ENCODE measurements at regions not wholly inside any gene's neighbourhood (a gene's known extent, or its start where the extent isn't known, plus 50 kb on each side); places are given as distances from the start of the nearest gene placed in this dataset.

DNA sequence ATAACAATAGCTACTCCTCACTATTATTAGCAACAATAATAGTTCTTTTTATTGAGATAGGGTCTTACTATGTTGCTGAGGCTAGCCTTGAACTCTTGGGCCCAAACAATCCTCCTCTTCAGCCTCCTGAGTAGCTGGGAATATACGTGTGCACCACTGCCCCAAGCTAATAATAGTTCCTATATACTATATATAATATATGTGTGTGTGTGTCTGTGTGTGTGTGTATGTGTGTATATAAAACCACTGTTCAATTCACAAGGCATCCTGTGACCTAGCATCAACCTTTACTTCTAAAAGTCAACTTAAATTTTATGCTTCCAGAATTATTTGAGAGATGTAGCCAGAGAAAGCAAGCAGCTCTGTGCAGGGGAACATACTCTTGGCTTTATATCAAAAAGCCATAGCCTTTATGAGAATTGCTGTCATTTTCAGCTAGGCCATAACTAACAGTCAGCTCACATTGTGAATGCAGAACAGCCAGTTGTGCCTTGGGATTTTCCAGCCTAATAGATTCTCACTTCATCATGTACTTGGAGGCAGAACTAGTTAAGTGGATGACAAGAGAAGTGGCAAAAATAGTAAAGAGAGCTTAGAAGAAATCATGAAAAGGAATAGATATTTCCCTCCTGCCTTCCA is 665.5 kb downstream of the NYAP2 start:
- no peak overlapping the region for H2AFZ ChIP-seq (ENCODE audit: low read depth, low read length)
- no peak overlapping the region for H3K4me3 ChIP-seq (ENCODE audit: low read depth in 1 of 2, low read length in 2 of 2)
- no peak for ATAC-seq (ENCODE audit: insufficient read depth, low read depth)
- DNase-seq: no peak
- H3K27ac ChIP-seq (ENCODE audit: low read length): no peak overlapping the region
- H3K27me3 ChIP-seq (ENCODE audit: insufficient read depth, low read length, poor library complexity): no peaks in the 10 kb centered on the region
- TF ChIP-seq, protein P1, sequence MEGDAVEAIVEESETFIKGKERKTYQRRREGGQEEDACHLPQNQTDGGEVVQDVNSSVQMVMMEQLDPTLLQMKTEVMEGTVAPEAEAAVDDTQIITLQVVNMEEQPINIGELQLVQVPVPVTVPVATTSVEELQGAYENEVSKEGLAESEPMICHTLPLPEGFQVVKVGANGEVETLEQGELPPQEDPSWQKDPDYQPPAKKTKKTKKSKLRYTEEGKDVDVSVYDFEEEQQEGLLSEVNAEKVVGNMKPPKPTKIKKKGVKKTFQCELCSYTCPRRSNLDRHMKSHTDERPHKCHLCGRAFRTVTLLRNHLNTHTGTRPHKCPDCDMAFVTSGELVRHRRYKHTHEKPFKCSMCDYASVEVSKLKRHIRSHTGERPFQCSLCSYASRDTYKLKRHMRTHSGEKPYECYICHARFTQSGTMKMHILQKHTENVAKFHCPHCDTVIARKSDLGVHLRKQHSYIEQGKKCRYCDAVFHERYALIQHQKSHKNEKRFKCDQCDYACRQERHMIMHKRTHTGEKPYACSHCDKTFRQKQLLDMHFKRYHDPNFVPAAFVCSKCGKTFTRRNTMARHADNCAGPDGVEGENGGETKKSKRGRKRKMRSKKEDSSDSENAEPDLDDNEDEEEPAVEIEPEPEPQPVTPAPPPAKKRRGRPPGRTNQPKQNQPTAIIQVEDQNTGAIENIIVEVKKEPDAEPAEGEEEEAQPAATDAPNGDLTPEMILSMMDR (IDR thresholded peaks at IDR 0.05; ENCODE audit: borderline replicate concordance, extremely low read depth, low read length, poor library complexity, severe bottlenecking): no peak
- TF ChIP-seq EZH2 (IDR thresholded peaks at IDR 0.05; ENCODE audit: borderline replicate concordance, low read depth, low read length, severe bottlenecking): no peak
- no peaks in the 10 kb centered on the region for H3K4me1 ChIP-seq (ENCODE audit: insufficient read depth, low read length)
- no peak overlapping the region for H3K9ac ChIP-seq (ENCODE audit: low read depth, low read length)
- no peaks in the 10 kb centered on the region for H4K20me1 ChIP-seq (ENCODE audit: insufficient read depth, low read length)
- no peak overlapping the region for H3K4me2 ChIP-seq (ENCODE audit: insufficient read depth, low read length)
- H3K79me2 ChIP-seq (ENCODE audit: insufficient read depth, low read length): no peaks in the 10 kb centered on the region
- no peaks in the 10 kb centered on the region for H3K9me3 ChIP-seq (ENCODE audit: insufficient read depth, low read length, severe bottlenecking)
- H3K36me3 ChIP-seq (ENCODE audit: insufficient read depth, low read length): no peaks in the 10 kb centered on the region

DNA sequence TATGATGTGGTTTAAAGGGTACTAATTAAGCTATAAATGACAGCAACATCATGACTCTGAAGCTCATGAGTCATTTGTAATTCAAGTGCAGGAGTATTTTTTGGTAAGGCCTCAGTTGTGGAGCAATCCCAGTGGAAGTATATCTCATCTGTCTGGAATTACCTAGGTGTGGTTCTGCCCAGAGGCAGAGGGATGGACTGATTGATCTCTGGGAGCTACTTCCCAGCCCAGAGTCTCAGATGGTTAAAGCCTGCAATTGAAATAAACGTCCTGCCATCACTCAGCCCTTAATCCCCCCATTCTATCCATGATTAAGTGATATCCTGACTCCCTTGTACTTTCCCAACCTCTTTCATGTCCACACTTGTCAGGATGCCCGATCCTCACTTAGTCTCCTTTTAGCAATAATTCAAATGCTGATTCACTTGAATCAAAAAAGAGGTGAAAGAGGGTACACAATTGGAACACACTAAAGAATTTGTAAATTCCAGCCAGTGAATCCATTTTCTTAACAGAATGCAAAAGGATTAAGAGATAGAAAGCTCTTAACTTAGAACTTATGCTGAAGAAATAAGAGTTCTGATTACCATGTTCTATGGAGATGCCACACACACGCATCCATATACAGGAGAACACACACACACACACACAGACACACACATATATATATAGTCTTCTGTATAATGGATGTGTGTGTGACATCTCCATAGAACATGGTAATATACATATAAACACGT is 664.4 kb downstream of the NYAP2 start:
- H3K4me3 ChIP-seq (ENCODE audit: low read depth in 1 of 2, low read length in 2 of 2): no peak overlapping the region
- no peak overlapping the region for H3K27ac ChIP-seq (ENCODE audit: low read length)
- no peak overlapping the region for H3K4me2 ChIP-seq (ENCODE audit: insufficient read depth, low read length)
- ATAC-seq (ENCODE audit: insufficient read depth, low read depth): no peak
- no peak for DNase-seq
- H3K9ac ChIP-seq (ENCODE audit: low read depth, low read length): no peak overlapping the region
- H3K36me3 ChIP-seq (ENCODE audit: insufficient read depth, low read length): no peaks in the 10 kb centered on the region
- H3K79me2 ChIP-seq (ENCODE audit: insufficient read depth, low read length): no peaks in the 10 kb centered on the region
- no peak for TF ChIP-seq EZH2 (IDR thresholded peaks at IDR 0.05; ENCODE audit: borderline replicate concordance, low read depth, low read length, severe bottlenecking)
- TF ChIP-seq, protein P1 (IDR thresholded peaks at IDR 0.05; ENCODE audit: borderline replicate concordance, extremely low read depth, low read length, poor library complexity, severe bottlenecking): no peak
- no peaks in the 10 kb centered on the region for H4K20me1 ChIP-seq (ENCODE audit: insufficient read depth, low read length)
- H3K4me1 ChIP-seq (ENCODE audit: insufficient read depth, low read length): no peaks in the 10 kb centered on the region
- H3K27me3 ChIP-seq (ENCODE audit: insufficient read depth, low read length, poor library complexity): no peaks in the 10 kb centered on the region
- no peak overlapping the region for H2AFZ ChIP-seq (ENCODE audit: low read depth, low read length)
- H3K9me3 ChIP-seq (ENCODE audit: insufficient read depth, low read length, severe bottlenecking): no peaks in the 10 kb centered on the region

DNA sequence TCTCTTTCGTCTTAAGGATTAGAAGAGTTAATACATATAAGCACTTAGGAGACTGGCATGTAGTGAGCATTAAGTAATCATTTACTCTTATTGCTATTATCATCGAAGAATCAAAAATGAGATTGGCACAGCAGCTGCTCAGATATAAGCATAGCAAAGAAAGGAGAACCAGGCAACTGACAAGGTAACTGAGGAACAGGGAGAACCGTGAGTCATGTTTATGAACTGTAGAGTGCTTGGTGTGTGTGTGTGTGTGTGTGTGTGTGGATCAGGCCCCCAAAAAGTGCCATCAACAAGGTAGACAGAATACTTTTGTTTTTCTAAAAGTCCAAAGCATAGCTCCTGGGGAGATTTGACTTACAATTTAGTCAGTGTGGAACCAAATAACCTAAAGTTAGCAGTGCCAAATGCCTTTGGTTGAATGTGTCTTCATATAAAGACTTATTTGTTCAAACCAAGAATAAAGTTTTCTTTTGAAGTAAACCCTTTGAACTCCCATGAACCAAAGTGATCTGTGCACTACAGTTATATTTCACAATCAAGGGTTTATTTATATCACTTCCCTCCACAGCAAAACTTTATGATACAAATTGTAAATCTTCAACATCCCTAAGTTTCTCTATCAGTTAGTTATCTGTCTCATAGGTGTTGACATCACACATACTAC is 660.6 kb downstream of the NYAP2 start:
- TF ChIP-seq EZH2 (IDR thresholded peaks at IDR 0.05; ENCODE audit: borderline replicate concordance, low read depth, low read length, severe bottlenecking): no peak
- TF ChIP-seq, protein P1 (IDR thresholded peaks at IDR 0.05; ENCODE audit: borderline replicate concordance, extremely low read depth, low read length, poor library complexity, severe bottlenecking): no peak
- Histone ChIP-seq H3K36me3 (ENCODE audit: insufficient read depth, low read length) (no peaks in the 10 kb centered on the region), H3K9me3 (ENCODE audit: insufficient read depth, low read length, severe bottlenecking) (no peaks in the 10 kb centered on the region), H3K27ac (ENCODE audit: low read length) (no peak overlapping the region), H3K9ac (ENCODE audit: low read depth, low read length) (no peak overlapping the region), H3K79me2 (ENCODE audit: insufficient read depth, low read length) (no peaks in the 10 kb centered on the region), H2AFZ (ENCODE audit: low read depth, low read length) (no peak overlapping the region), H3K4me2 (ENCODE audit: insufficient read depth, low read length) (no peak overlapping the region), H4K20me1 (ENCODE audit: insufficient read depth, low read length) (no peaks in the 10 kb centered on the region), H3K4me3 (ENCODE audit: low read depth in 1 of 2, low read length in 2 of 2) (no peak overlapping the region), H3K27me3 (ENCODE audit: insufficient read depth, low read length, poor library complexity) (no peaks in the 10 kb centered on the region), H3K4me1 (ENCODE audit: insufficient read depth, low read length) (no peaks in the 10 kb centered on the region)
- DNase-seq (no peak), ATAC-seq (ENCODE audit: insufficient read depth, low read depth) (no peak)
